PC-3 (cell line): ENCODE measurements at regions not wholly inside any gene's neighbourhood (a gene's known extent, or its start where the extent isn't known, plus 50 kb on each side); places are given as distances from the start of the nearest gene placed in this dataset.

Experiments used
- ATAC-seq: fragments of 200-7000 bp; cut with Tn5 transposase; 2 replicates; pipeline ENCODE4 v1.9.1; 2020; ENCODE audit warnings: mild to moderate bottlenecking, moderate library complexity
- BruUV-seq: library from RNA; stranded (reverse); fragments of 400-500 nt; replicated peaks from 2 replicates; lab custom pipeline; 2021; lab: Mats Ljungman, UMichigan
- CTCF ChIA-PET: fragments of 300-600 bp; sonication (Branson Sonifier 250); formaldehyde crosslinking; loops from one replicate; lab custom pipeline; 2022; ENCODE audit warnings: antibody characterized with exemption; lab: Charles Lee
- POLR2A ChIA-PET: fragments of 300-600 bp; sonication (Branson Sonifier 250); formaldehyde crosslinking; loops from one replicate; lab custom pipeline; 2022; ENCODE audit warnings: antibody characterized with exemption; ENCODE audit not compliant: unreplicated experiment; lab: Charles Lee
- DNase-seq: peaks from one replicate; pipeline ENCODE4 v3.0.0-alpha.2; 2015
- H2AFZ ChIP-seq: fragments of 300-600 bp; sonication (generic); 2 replicates; pipeline ENCODE4 v1.6.0; 2016; ENCODE audit warnings: antibody characterized with exemption, low read length
- H3F3A ChIP-seq: fragments of 300-600 bp; sonication (generic); one replicate; pipeline ENCODE4 v1.6.0; 2017; ENCODE audit warnings: antibody characterized with exemption, low read length, control low read depth, mild to moderate bottlenecking; ENCODE audit not compliant: unreplicated experiment
- H3K27ac ChIP-seq: fragments of 300-600 bp; sonication (generic); 2 replicates; pipeline ENCODE4 v1.5.1; 2016; ENCODE audit warnings: mild to moderate bottlenecking, low read length
- H3K27me3 ChIP-seq: fragments of 300-600 bp; sonication (generic); 2 replicates; pipeline ENCODE4 v1.6.1; 2016; ENCODE audit warnings: low read length, mixed read lengths
- H3K36me3 ChIP-seq: fragments of 300-600 bp; sonication (generic); 2 replicates; pipeline ENCODE4 v1.6.1; 2016; ENCODE audit warnings: low read depth, mixed run types, low read length, mixed read lengths
- H3K4me1 ChIP-seq: fragments of 300-600 bp; sonication (generic); 2 replicates; pipeline ENCODE4 v1.5.1; 2016; ENCODE audit warnings: low read length; ENCODE audit not compliant: insufficient read depth
- H3K4me2 ChIP-seq: fragments of 300-600 bp; sonication (generic); 2 replicates; pipeline ENCODE4 v1.6.0; 2016; ENCODE audit warnings: low read length
- H3K4me3 ChIP-seq: fragments of 300-600 bp; sonication (generic); 2 replicates; pipeline ENCODE4 v1.5.1; 2016; ENCODE audit warnings: mild to moderate bottlenecking, low read length, mixed read lengths
- H3K79me2 ChIP-seq: fragments of 300-600 bp; sonication (generic); 2 replicates; pipeline ENCODE4 v1.6.1; 2017; ENCODE audit warnings: low read length, mixed read lengths
- H3K9ac ChIP-seq: fragments of 300-600 bp; sonication (generic); 2 replicates; pipeline ENCODE4 v1.6.0; 2016; ENCODE audit warnings: mild to moderate bottlenecking, low read length
- H3K9me2 ChIP-seq: fragments of 300-600 bp; sonication (generic); replicated peaks from 2 replicates; pipeline ENCODE4 v1.6.1; 2016; ENCODE audit warnings: mixed run types, low read length, mixed read lengths
- H3K9me3 ChIP-seq: fragments of 300-600 bp; sonication (generic); 2 replicates; pipeline ENCODE4 v1.6.1; 2016; ENCODE audit warnings: low read length, mixed read lengths
- H4K20me1 ChIP-seq: fragments of 300-600 bp; sonication (generic); 2 replicates; pipeline ENCODE4 v1.6.1; 2016; ENCODE audit warnings: low read length, mixed read lengths
- CTCF ChIP-seq: fragments of 300-600 bp; sonication (generic); conservative IDR thresholded peaks from 2 replicates; pipeline ENCODE4 v1.5.1; 2017; ENCODE audit warnings: antibody characterized with exemption, low read depth, mild to moderate bottlenecking, low read length
- EZH2 ChIP-seq: fragments of 300-600 bp; sonication (generic); IDR thresholded peaks from one replicate; pipeline ENCODE4 v1.6.1; 2017; ENCODE audit warnings: antibody characterized with exemption, mild to moderate bottlenecking, low read length; ENCODE audit not compliant: unreplicated experiment
- EZH2phosphoT487 ChIP-seq: fragments of 300-600 bp; sonication (generic); IDR thresholded peaks from 2 replicates; pipeline ENCODE4 v1.6.1; 2018; ENCODE audit warnings: mild to moderate bottlenecking, antibody characterized with exemption, low read length, borderline replicate concordance
- intact Hi-C: fragments of 100-400 bp; cut with micrococcal nuclease; formaldehyde crosslinking; loops from 2 replicates; pipeline ENCODE4 v1.9.0; 2023

GRCh38 chr22:27629908-27630673 is 171.5 kb downstream of the MN1 start:
- Histone ChIP-seq H3K27ac (no peak overlapping the region), H3K4me2 (no peak overlapping the region), H3K9me2 (no peaks in the 10 kb centered on the region), H3K4me1 (no peaks in the 10 kb centered on the region), H3K27me3 (no peaks in the 10 kb centered on the region), H3K4me3 (no peak overlapping the region), H2AFZ (no peak overlapping the region), H3K36me3 (no peaks in the 10 kb centered on the region), H3K9ac (no peak overlapping the region), H3K9me3 (no peaks in the 10 kb centered on the region), H4K20me1 (no peaks in the 10 kb centered on the region), H3F3A (no peaks in the 10 kb centered on the region), H3K79me2 (no peaks in the 10 kb centered on the region)
- TF ChIP-seq EZH2, result no peak
- TF ChIP-seq EZH2phosphoT487, result no peak
- no peak for TF ChIP-seq CTCF
- DNase-seq (no peak), ATAC-seq (no peak)
- POLR2A ChIA-PET, result no interaction called here
- CTCF ChIA-PET, result no interaction called here
- BruUV-seq, result no TSS peak
- intact Hi-C loops, result no loop called here

DNA sequence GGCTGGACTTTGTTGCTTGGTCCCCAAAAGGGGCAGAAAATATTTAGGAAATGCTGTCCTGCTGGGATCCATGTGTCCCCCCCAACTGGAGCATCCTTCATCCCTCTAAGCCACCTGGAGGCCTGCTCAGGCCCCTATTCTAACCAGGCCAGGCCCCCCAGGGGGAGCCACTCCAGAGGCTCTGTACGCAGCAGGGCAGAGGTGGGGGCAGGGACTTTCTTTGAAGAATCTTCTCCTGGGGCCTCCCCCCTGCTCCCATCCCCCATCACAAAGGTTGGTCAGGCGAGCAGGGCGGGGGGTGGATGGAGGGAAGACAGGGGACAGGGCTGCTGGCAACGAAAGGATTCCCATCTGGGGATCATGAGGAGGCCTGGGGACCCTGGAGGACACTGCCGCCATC is 170.8 kb downstream of the MN1 start:
- Histone ChIP-seq H3K9me3 (no peaks in the 10 kb centered on the region), H3K9ac (no peak overlapping the region), H2AFZ (no peak overlapping the region), H3F3A (no peaks in the 10 kb centered on the region), H3K4me1 (no peaks in the 10 kb centered on the region), H3K4me3 (no peak overlapping the region), H3K27me3 (no peaks in the 10 kb centered on the region), H3K36me3 (no peaks in the 10 kb centered on the region), H3K9me2 (no peaks in the 10 kb centered on the region), H4K20me1 (no peaks in the 10 kb centered on the region), H3K79me2 (no peaks in the 10 kb centered on the region), H3K27ac (no peak overlapping the region), H3K4me2 (no peak overlapping the region)
- DNase-seq (no peak), ATAC-seq (no peak)
- no peak for TF ChIP-seq EZH2
- no peak for TF ChIP-seq EZH2phosphoT487
- no peak for TF ChIP-seq CTCF
- CTCF ChIA-PET, result no interaction called here
- POLR2A ChIA-PET, result no interaction called here
- intact Hi-C loops, result no loop called here
- BruUV-seq, result no TSS peak

DNA sequence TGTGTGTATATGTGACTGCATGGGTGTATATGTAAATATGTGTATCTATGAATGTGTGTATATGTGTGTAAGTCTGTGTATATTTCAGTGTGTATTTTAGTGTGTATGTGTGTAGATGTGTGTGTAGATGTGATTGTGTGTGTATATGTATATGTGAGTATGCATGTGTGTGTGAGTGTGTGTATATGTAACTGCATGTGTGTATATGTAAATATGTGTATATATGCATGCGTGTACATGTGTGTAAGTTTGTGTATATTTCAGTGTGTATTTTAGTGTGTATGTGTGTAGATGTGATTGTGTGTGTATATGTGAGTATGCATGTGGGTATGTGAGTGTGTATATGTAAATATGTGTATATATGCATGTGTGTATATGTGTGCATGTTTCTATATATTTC is 169.9 kb downstream of the MN1 start:
- intact Hi-C loops, result no loop called here

More for the DNA sequence above, 169.9 kb downstream of the MN1 start:
- CTCF ChIA-PET, result no interaction called here
- Histone ChIP-seq H3K4me2 (no peak overlapping the region), H3K9me2 (no peaks in the 10 kb centered on the region), H3K4me1 (no peaks in the 10 kb centered on the region), H3K36me3 (no peaks in the 10 kb centered on the region), H3K4me3 (no peak overlapping the region), H3K27me3 (no peaks in the 10 kb centered on the region), H3K79me2 (no peaks in the 10 kb centered on the region), H3K27ac (no peak overlapping the region), H4K20me1 (no peaks in the 10 kb centered on the region), H3K9me3 (no peaks in the 10 kb centered on the region), H2AFZ (no peak overlapping the region), H3K9ac (no peak overlapping the region), H3F3A (no peaks in the 10 kb centered on the region)
- TF ChIP-seq EZH2phosphoT487 (no peak), EZH2 (no peak), CTCF (no peak)
- POLR2A ChIA-PET, result no interaction called here
- BruUV-seq, result no TSS peak
- ATAC-seq, result no peak
- no peak for DNase-seq
